Ovary (tissue), 3 donors: ENCODE measurements at regions not wholly inside any gene's neighbourhood (a gene's known extent, or its start where the extent isn't known, plus 50 kb on each side); places are given as distances from the start of the nearest gene placed in this dataset.

Experiments
- CTCF ChIP-seq, 3 donors: fragments of 450-650 bp in 2 of 3; fragments of 200-600 bp in 1 of 3; IDR thresholded peaks; one replicate each; pipeline versions ENCODE4 v1.5.1 to v1.8.0; 2016 to 2022; ENCODE audit warnings: antibody characterized with exemption in 3 of 3, mild to moderate bottlenecking in 1 of 3
- POLR2A ChIP-seq: fragments of 450-650 bp; IDR thresholded peaks from one replicate; pipeline ENCODE4 v1.6.1; 2017; ENCODE audit warnings: antibody characterized with exemption, mild to moderate bottlenecking, moderate library complexity
- donor health status: DM: no; HTN: no; CAD: no.

GRCh38 chrX:40262157-40263013 lies 164.6 kb upstream of the BCOR start:
- TF ChIP-seq POLR2A (no peak), CTCF (IDR thresholded peaks at IDR 0.05) (no peak)
